NB4 (cell line): ENCODE measurements at regions not wholly inside any gene's neighbourhood (a gene's known extent, or its start where the extent isn't known, plus 50 kb on each side); places are given as distances from the start of the nearest gene placed in this dataset.
A peak's percentile ranks its signal among the peaks of the same experiment; 100 is the strongest.

Experiments
- DNase-seq: peaks from one replicate; pipeline ENCODE4 v3.0.0; 2010; ENCODE audit warnings: low read depth
- H3K4me3 ChIP-seq: one replicate; pipeline ENCODE4 v1.5.1; 2011; ENCODE audit warnings: mild to moderate bottlenecking, low read depth, low read length, moderate library complexity
- MYC ChIP-seq: IDR thresholded peaks from 2 replicates; pipeline ENCODE4 v1.6.1; 2011; ENCODE audit warnings: low read depth, low read length
- POLR2A ChIP-seq: IDR thresholded peaks from 2 replicates; pipeline ENCODE4 v1.6.1; 2011; ENCODE audit warnings: mild to moderate bottlenecking; ENCODE audit not compliant: insufficient read length; ENCODE audit errors: extremely low read depth
- TF ChIP-seq, protein P1 (sequence below): IDR thresholded peaks from one replicate; pipeline ENCODE4 v1.5.1; 2012; ENCODE audit warnings: low read depth, low read length
- TF ChIP-seq, protein P2 (sequence below): IDR thresholded peaks from 2 replicates; pipeline ENCODE4 v1.6.1; 2011; ENCODE audit warnings: low read depth, low read length

- H3K4me3 ChIP-seq = no peak overlapping the region
- DNase-seq = no peak
Observed at GRCh38 chr6:18335948-18336347, 51.2 kb upstream of the RNF144B start.

DNA sequence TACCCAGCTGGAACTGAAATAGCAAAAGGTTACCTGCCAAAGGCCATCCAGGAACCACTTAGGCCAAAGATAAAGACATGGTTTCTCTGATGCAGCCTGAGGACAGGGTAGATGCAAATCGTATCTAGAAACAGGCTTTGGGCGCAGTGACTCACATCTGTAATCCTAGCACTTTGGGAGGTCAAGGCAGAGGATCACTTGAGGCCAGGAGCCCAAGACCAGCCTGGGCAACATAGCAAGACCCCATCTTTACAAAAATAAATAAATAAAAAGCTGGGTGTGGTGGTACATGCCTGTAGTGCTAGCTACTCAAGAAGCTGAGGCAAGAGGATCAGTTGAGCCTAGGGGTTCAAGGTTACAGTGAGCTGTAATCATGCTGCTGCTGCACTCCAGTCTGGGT lies 52.9 kb upstream of the RNF144B start:
- DNase-seq = no peak
- TF ChIP-seq, protein P1, sequence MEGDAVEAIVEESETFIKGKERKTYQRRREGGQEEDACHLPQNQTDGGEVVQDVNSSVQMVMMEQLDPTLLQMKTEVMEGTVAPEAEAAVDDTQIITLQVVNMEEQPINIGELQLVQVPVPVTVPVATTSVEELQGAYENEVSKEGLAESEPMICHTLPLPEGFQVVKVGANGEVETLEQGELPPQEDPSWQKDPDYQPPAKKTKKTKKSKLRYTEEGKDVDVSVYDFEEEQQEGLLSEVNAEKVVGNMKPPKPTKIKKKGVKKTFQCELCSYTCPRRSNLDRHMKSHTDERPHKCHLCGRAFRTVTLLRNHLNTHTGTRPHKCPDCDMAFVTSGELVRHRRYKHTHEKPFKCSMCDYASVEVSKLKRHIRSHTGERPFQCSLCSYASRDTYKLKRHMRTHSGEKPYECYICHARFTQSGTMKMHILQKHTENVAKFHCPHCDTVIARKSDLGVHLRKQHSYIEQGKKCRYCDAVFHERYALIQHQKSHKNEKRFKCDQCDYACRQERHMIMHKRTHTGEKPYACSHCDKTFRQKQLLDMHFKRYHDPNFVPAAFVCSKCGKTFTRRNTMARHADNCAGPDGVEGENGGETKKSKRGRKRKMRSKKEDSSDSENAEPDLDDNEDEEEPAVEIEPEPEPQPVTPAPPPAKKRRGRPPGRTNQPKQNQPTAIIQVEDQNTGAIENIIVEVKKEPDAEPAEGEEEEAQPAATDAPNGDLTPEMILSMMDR = no peak
- TF ChIP-seq MYC (no peak), POLR2A (no peak)
- TF ChIP-seq, protein P2, sequence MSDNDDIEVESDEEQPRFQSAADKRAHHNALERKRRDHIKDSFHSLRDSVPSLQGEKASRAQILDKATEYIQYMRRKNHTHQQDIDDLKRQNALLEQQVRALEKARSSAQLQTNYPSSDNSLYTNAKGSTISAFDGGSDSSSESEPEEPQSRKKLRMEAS = no peak

More at GRCh38 chr6:18335948-18336347, 51.2 kb upstream of the RNF144B start:
- TF ChIP-seq, protein P2 = no peak
- no peak for TF ChIP-seq MYC
- TF ChIP-seq, protein P1 = no peak
- TF ChIP-seq POLR2A = no peak

DNA sequence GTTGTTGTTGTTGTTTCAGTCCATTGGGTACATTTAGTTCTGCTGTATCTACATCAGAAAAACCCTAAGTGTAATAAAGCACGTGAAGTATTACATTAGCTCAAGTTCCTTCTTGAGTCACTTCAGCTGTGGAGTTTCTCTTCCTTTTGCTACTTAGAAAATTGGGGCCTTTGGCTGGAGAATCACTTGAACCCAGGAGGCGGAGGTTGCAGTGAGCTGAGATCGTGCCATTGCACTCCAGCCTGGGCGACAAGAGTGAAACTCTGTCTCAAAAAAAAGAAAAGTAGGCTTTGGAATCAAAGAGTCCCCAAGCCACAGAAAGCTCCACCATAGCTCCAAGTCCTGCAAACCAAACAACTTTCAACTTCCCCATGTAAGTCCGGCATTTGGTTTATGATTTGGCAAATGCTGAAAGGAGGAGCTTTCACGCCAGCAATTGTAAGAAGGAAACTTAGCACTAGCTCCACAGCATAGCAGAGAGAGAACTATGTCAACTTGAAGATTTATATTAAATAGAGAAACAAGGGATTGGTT lies 56.5 kb upstream of the RNF144B start:
- no peak for DNase-seq
- no peak overlapping the region for H3K4me3 ChIP-seq
- TF ChIP-seq MYC = no peak
- TF ChIP-seq POLR2A = no peak
- TF ChIP-seq, protein P1 = no peak
- TF ChIP-seq, protein P2 = no peak

More for the DNA sequence above, 52.9 kb upstream of the RNF144B start:
- H3K4me3 ChIP-seq = no peak overlapping the region

GRCh38 chr6:18329776-18330175 lies 57.4 kb upstream of the RNF144B start:
- no peak overlapping the region for H3K4me3 ChIP-seq
- TF ChIP-seq MYC = no peak
- no peak for DNase-seq

DNA sequence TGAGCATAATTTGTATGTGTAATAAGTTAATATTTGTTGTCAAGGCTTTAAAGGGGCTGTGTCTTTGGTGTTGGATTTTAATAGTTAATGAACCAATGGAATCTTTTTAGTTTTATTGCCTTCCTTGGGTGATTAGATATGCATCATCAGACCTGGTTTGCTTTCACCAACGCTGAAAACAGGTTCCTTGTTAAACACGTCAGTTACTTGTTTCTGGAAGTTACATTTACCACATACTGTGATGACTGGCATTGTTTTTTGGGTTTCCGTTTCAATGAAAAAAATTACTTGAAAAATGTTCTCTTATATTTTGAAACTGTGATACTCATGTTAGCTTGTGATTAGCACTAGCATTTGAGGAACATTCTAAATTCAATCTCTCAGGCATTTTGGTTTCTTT lies 58.6 kb upstream of the RNF144B start:
- H3K4me3 ChIP-seq = no peak overlapping the region
- TF ChIP-seq POLR2A = no peak
- TF ChIP-seq MYC = no peak
- TF ChIP-seq, protein P1 = no peak
- TF ChIP-seq, protein P2 = no peak
- DNase-seq = no peak

- TF ChIP-seq, protein P1 = no peak
- TF ChIP-seq MYC (no peak), POLR2A (no peak)
- TF ChIP-seq, protein P2 = no peak
- no peak for DNase-seq
- no peak overlapping the region for H3K4me3 ChIP-seq
Observed at GRCh38 chr6:18328070-18328469, 59.1 kb upstream of the RNF144B start.

GRCh38 chr6:18327626-18328025 lies 59.5 kb upstream of the RNF144B start:
- no peak overlapping the region for H3K4me3 ChIP-seq
- peak; percentile 12 for DNase-seq
- TF ChIP-seq MYC (no peak), POLR2A (no peak)
- TF ChIP-seq, protein P2 = no peak
- TF ChIP-seq, protein P1 = no peak
